Tibial nerve (tissue), 4 donors: ENCODE measurements at regions not wholly inside any gene's neighbourhood (a gene's known extent, or its start where the extent isn't known, plus 50 kb on each side); places are given as distances from the start of the nearest gene placed in this dataset.

Source experiments
- EP300 ChIP-seq, 2 donors: sonication (generic); formaldehyde crosslinking; IDR thresholded peaks; one replicate each; pipeline ENCODE4 v1.6.1; 2017; ENCODE audit warnings: antibody characterized with exemption in 2 of 2, mild to moderate bottlenecking in 1 of 2
- POLR2A ChIP-seq, 2 donors: fragments of 450-650 bp; IDR thresholded peaks; one replicate each; pipeline ENCODE4 v1.6.1; 2017; ENCODE audit warnings: antibody characterized with exemption in 2 of 2, mild to moderate bottlenecking in 2 of 2, moderate library complexity in 2 of 2
- TF ChIP-seq, protein P1 (sequence below), 5 experiments: fragments of 200-600 bp in 3 of 5; fragments of 450-650 bp in 2 of 5; sonication (generic) in 3 of 5; IDR thresholded peaks; one replicate each; pipeline ENCODE4 v1.5.1; 2016 to 2019; ENCODE audit warnings: antibody characterized with exemption in 5 of 5, mild to moderate bottlenecking in 3 of 5, moderate library complexity in 2 of 5

DNA sequence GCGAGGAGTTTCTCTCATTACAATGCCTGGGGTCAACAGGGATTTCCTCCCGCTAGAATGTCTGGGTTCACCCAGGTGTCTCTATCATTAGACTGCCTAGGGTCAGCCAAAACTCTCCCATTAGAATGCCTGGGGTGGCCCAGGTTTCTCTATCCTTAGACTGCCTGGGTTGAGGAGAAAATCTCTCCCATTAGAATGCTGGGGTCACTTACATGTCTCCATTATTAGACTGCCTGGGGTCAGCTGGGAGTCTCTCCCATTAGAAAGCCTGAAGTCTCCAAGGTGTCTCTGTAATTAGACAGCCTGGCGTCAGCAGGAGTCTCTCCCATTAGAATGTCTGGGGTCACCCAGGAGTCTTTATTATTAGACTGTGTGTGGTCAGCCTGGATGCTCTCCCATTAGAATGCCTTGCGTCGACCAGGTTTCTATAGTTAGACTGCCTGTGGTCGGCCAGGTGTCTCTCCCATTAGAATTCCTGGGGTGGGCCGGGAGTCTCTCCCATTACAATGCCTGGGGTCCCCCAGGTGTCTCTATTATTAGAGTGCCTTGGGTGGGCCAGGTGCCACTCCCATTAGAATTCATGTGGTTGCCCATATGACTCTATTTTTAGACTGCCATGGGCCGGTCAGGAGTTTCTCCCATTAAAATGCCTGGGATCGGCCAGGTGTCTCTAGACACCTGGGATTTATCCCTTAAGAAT, 2272.1 kb downstream of the TP53TG3F start:
- TF ChIP-seq, protein P1, sequence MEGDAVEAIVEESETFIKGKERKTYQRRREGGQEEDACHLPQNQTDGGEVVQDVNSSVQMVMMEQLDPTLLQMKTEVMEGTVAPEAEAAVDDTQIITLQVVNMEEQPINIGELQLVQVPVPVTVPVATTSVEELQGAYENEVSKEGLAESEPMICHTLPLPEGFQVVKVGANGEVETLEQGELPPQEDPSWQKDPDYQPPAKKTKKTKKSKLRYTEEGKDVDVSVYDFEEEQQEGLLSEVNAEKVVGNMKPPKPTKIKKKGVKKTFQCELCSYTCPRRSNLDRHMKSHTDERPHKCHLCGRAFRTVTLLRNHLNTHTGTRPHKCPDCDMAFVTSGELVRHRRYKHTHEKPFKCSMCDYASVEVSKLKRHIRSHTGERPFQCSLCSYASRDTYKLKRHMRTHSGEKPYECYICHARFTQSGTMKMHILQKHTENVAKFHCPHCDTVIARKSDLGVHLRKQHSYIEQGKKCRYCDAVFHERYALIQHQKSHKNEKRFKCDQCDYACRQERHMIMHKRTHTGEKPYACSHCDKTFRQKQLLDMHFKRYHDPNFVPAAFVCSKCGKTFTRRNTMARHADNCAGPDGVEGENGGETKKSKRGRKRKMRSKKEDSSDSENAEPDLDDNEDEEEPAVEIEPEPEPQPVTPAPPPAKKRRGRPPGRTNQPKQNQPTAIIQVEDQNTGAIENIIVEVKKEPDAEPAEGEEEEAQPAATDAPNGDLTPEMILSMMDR (IDR thresholded peaks at IDR 0.05), result no peak
- no peak for TF ChIP-seq POLR2A (IDR thresholded peaks at IDR 0.05)
- TF ChIP-seq EP300 (IDR thresholded peaks at IDR 0.05), result no peak
